ENCODE measurements at regions not wholly inside any gene's neighbourhood (a gene's known extent, or its start where the extent isn't known, plus 50 kb on each side); places are given as distances from the start of the nearest gene placed in this dataset.

DNA sequence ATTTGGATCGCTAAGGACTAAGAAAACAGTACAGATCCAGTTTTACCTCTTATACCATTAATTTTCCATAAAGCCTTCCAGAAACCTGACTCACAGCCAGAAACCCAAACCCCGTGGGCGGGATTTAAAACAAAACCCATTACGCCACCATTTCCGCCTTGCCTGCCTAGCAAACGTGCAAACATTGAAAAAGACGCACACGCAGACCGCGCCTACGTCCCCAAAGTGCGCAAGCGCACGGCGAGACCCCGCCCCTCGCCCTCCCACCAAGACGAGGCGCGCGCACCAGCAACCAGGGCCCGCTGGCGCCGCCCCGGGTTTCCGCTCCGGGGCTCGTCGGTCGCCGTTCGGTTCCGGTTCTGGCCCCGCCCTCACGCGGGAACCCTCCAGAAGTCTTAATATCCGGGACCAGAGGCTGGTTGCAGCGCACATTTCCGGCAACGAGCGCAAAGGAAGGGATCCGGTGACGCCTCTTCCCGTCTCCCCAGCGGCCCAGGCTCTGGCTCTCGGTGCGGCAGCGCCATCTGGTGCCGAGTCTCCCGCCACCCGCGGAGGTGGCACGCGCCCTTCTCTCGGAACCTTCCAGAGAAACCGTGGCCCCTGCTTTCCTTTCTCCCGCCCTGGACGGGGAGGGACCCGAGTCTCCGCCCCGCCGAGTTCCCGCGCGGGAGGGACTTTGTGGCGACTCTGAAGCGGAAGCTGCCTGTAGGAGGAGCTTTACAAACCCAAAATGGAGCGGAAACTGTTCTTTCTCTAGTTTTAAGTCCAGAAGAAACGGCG, 256.9 kb upstream of the STARD13 start (continued):
- TF ChIP-seq FOSL2 (IDR thresholded peaks at IDR 0.05) (no peak), FOSL2 (CRISPR knock-in tag; IDR thresholded peaks at IDR 0.05) (no peak), HEYL (CRISPR knock-in tag; IDR thresholded peaks at IDR 0.05) (no peak), NR3C1 (IDR thresholded peaks at IDR 0.05) (no peak), HOXB5 (CRISPR knock-in tag; IDR thresholded peaks at IDR 0.05) (0 out of 2 replicates have a peak, but pooled peaks have one; percentile 63), MYC (IDR thresholded peaks at IDR 0.05; ENCODE audit: borderline replicate concordance, low read length) (peak; percentile 57; the same call in 1 of the 2 replicates), NPAS2 (CRISPR knock-in tag; IDR thresholded peaks at IDR 0.05; ENCODE audit: borderline replicate concordance) (no peak), CEBPB (IDR thresholded peaks at IDR 0.05) (peak in 1 of 2 experiments; percentile 29; a peak in 1 of 4 replicates), KDM1A (IDR thresholded peaks at IDR 0.05; ENCODE audit: low read depth) (no peak), RCOR1 (IDR thresholded peaks at IDR 0.05; ENCODE audit: low read depth, low read length) (no peak)
- TF ChIP-seq, protein P1, sequence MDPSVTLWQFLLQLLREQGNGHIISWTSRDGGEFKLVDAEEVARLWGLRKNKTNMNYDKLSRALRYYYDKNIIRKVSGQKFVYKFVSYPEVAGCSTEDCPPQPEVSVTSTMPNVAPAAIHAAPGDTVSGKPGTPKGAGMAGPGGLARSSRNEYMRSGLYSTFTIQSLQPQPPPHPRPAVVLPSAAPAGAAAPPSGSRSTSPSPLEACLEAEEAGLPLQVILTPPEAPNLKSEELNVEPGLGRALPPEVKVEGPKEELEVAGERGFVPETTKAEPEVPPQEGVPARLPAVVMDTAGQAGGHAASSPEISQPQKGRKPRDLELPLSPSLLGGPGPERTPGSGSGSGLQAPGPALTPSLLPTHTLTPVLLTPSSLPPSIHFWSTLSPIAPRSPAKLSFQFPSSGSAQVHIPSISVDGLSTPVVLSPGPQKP (IDR thresholded peaks at IDR 0.05; ENCODE audit: low read depth, low read length) = no peak
- TF ChIP-seq, protein P2, sequence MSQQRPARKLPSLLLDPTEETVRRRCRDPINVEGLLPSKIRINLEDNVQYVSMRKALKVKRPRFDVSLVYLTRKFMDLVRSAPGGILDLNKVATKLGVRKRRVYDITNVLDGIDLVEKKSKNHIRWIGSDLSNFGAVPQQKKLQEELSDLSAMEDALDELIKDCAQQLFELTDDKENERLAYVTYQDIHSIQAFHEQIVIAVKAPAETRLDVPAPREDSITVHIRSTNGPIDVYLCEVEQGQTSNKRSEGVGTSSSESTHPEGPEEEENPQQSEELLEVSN (IDR thresholded peaks at IDR 0.05; ENCODE audit: borderline replicate concordance, low read depth) = peak; percentile 97

DNA sequence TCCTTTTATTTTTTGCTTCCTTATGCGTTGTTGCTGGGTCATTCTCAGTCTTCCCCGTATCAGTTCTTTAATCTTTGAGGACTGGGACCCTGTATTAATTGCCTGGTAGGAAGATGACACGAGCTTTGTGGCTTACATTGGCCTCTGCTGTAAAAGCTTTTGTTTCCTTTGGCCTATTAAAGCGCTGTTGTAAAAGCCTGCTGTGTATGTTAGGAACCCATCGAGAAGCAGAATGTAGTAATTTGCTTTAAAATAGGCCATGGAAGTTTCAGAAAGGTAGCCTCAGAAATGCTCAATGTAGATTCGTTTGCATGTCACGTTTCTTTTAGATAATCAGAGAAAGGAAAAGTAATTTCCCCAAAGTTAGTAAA, 257.5 kb upstream of the STARD13 start:
- ATAC-seq (peak; percentile 6 to 7; a peak in 3 of 6 replicates), DNase-seq (ENCODE audit: low read depth in 1 of 2, low spot score in 1 of 2) (no peak), FAIRE-seq (no peak)
- 12% methylated on average over 7 of the region's 7 CpGs for WGBS (ENCODE audit: missing lambda C conversion rate)
- peak overlapping the region; percentile 78 for H3K4me2 ChIP-seq
- H3K27ac ChIP-seq = peak overlapping the region; percentile 93
- ChIA-PET CTCF (interaction anchor here (0.6 to 1.8 kb wide), 30 partner anchors 11 to 1005 kb away, joined by 3 to 23 read pairs (median 4); partner anchors contain the start of gene PDS5B), POLR2A (interaction anchor here (0.6 to 1.9 kb wide), 8 partner anchors 13 to 957 kb away, joined by 3 to 8 read pairs (median 4); partner anchors contain the start of gene PDS5B)
- peaks cover 12% of the 10 kb centered on the region; the same call in 2 of the 3 replicates for H3K4me1 ChIP-seq
- no peaks in the 10 kb centered on the region for H3K9me3 ChIP-seq
- TF ChIP-seq PHF8 (IDR thresholded peaks at IDR 0.05; ENCODE audit: borderline replicate concordance, low read depth) (peak; percentile 48; the same call in 1 of the 2 replicates), HOXB5 (CRISPR knock-in tag; IDR thresholded peaks at IDR 0.05) (no peak), RFX5 (IDR thresholded peaks at IDR 0.05) (no peak)
- TF ChIP-seq, protein P1 (IDR thresholded peaks at IDR 0.05; ENCODE audit: low read depth, low read length) = no peak
- peak overlapping the region; percentile 52 for H3K4me3 ChIP-seq

DNA sequence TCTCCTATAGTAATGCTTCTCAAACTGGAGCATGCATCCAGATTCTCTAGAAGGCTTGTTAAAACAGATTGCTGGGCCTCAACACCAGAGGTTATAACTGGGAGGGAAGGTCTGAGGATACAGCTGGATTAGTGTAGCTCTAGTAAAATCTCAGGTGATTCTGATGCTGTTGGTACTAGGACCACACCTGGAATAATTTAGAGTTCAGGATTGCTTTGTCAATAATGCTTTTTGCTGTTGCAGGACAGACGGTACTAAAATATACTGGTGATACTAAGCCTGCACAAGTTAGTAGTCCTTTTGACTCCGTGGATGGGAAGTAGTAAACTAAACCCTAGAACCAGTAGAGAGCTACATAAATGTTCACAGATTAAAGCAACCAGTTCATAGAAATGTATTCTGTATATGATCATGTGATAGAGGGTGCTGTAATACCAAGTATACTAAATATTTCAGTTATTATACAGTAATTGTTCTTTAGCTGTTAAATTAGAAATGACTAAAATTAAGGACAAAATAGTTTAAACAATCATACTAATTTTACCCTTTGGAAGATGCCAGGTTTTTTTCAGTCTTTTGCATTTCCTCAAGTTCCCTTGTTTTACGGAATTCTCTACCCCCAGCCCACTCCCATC, 258.2 kb upstream of the STARD13 start:
- H3K9me3 ChIP-seq = no peaks in the 10 kb centered on the region
- 89% methylated on average over 3 of the region's 3 CpGs for WGBS (ENCODE audit: missing lambda C conversion rate)
- POLR2A ChIA-PET = interaction anchor here (1.0 to 1.9 kb wide), 5 partner anchors 13 to 958 kb away, joined by 3 to 8 read pairs (median 4); partner anchors contain the start of gene PDS5B
- no peak for TF ChIP-seq EHF (CRISPR knock-in tag; IDR thresholded peaks at IDR 0.05)
- TF ChIP-seq RAD21 (conservative IDR thresholded peaks at IDR 0.05 in 1 of 2, IDR thresholded peaks at IDR 0.05 in 1 of 2) = 0 out of 5 replicates have a peak, but pooled peaks of 1 of the 2 experiments have one; percentile 6
- CTCF ChIA-PET = interaction anchor here (0.8 to 1.8 kb wide), 13 partner anchors 10 to 1006 kb away, joined by 3 to 23 read pairs (median 4); partner anchors contain the start of gene PDS5B
- DNase-seq (ENCODE audit: low read depth in 1 of 2, low spot score in 1 of 2) (no peak), ATAC-seq (no peak), FAIRE-seq (no peak)
- peak overlapping the region; percentile 52 for H3K4me3 ChIP-seq
- H3K4me1 ChIP-seq = peaks cover 12% of the 10 kb centered on the region; the same call in 2 of the 3 replicates
- H3K4me2 ChIP-seq = peak overlapping the region; percentile 78
- peak overlapping the region; percentile 93 for H3K27ac ChIP-seq
